ENCODE measurements at regions not wholly inside any gene's neighbourhood (a gene's known extent, or its start where the extent isn't known, plus 50 kb on each side); places are given as distances from the start of the nearest gene placed in this dataset.

GRCh38 chr10:10901906-10902305 lies 115.8 kb upstream of the CELF2 start:
- Histone ChIP-seq H2BK15ac (ENCODE audit: low read depth, low read length) (no peak overlapping the region), H3K4me1 (ENCODE audit: control insufficient read depth, insufficient read depth, low read length) (no peaks in the 10 kb centered on the region), H3K56ac (ENCODE audit: extremely low read depth, insufficient read depth, low read length) (no peak overlapping the region), H3K27me3 (ENCODE audit: control insufficient read depth, insufficient read depth, low read length) (no peaks in the 10 kb centered on the region), H3K23ac (ENCODE audit: low read depth, low read length) (no peak overlapping the region), H3K4me3 (ENCODE audit: insufficient read depth, low read depth, low read length) (no peak overlapping the region), H2BK20ac (ENCODE audit: low read depth, low read length) (no peak overlapping the region), H3K18ac (ENCODE audit: low read depth, low read length) (no peak overlapping the region), H2AFZ (replicated peaks; ENCODE audit: low read length, poor library complexity) (no peak overlapping the region), H2AK5ac (ENCODE audit: low read depth, low read length) (no peak overlapping the region), H2BK5ac (ENCODE audit: low read depth, low read length, poor library complexity, severe bottlenecking) (no peak overlapping the region), H3K27ac (ENCODE audit: insufficient read depth, low read length) (no peak overlapping the region), H4K91ac (ENCODE audit: insufficient read depth, low read depth, low read length) (no peak overlapping the region), H4K8ac (ENCODE audit: low read depth in 2 of 2, low read length in 2 of 2) (no peak overlapping the region), H3K79me1 (ENCODE audit: low read depth in 1 of 2, low read length in 2 of 2) (no peaks in the 10 kb centered on the region), H3K9me3 (ENCODE audit: control insufficient read depth, insufficient read depth, low read length) (0 out of 2 replicates have a peak, but pooled peaks cover 2% of the 10 kb centered on the region), H2BK120ac (ENCODE audit: low read depth, low read length) (no peak overlapping the region), H3K9ac (ENCODE audit: low read depth, low read length) (no peak overlapping the region), H2AK9ac (replicated peaks; ENCODE audit: low read depth, low read length, poor library complexity) (no peak overlapping the region), H4K20me1 (ENCODE audit: insufficient read depth, low read length) (no peaks in the 10 kb centered on the region), H3K36me3 (ENCODE audit: control insufficient read depth, insufficient read depth, low read length) (no peaks in the 10 kb centered on the region), H3K14ac (replicated peaks; ENCODE audit: low read depth, low read length) (no peak overlapping the region), H3K4me2 (ENCODE audit: low read depth, low read length) (no peak overlapping the region), H4K5ac (ENCODE audit: low read depth, low read length) (no peak overlapping the region), H3K9me1 (ENCODE audit: insufficient read depth, low read length) (no peaks in the 10 kb centered on the region), H3K4ac (ENCODE audit: low read depth, low read length) (no peak overlapping the region)
- ChIA-PET POLR2A (ENCODE audit: unreplicated experiment) (no interaction called here), CTCF (no interaction called here)
- in situ Hi-C loops (cut with MboI; ENCODE audit: low sequenced_read_pairs) (no loop called here), dilution Hi-C loops (cut with HindIII; ENCODE audit: low sequenced_read_pairs, unreplicated experiment) (no loop called here), intact Hi-C loops (cut with micrococcal nuclease) (no loop called here)
- DNase-seq, result no peak
- no TSS peak for BruUV-seq (replicated peaks)
- TF ChIP-seq POLR2A (IDR thresholded peaks at IDR 0.05; ENCODE audit: low read depth, low read length) (no peak), BHLHE40 (IDR thresholded peaks at IDR 0.05; ENCODE audit: low read depth, low read length) (no peak), CTCF (conservative IDR thresholded peaks at IDR 0.05; ENCODE audit: low read depth, low read length) (no peak), MXI1 (IDR thresholded peaks at IDR 0.05; ENCODE audit: borderline replicate concordance, low read depth, low read length) (no peak)
- WGBS, 2 experiments (ENCODE audit: extremely low coverage in 2 of 2, insufficient read length in 1 of 2), result no CpG with 5 or more reads among the region's 3 CpGs
- ATAC-seq (ENCODE audit: low read depth), result no peak

All from IMR-90 (cell line).